SK-N-SH treated with all-trans-retinoic acid at 6 μM for 48 hours (cell line): ENCODE measurements at regions not wholly inside any gene's neighbourhood (a gene's known extent, or its start where the extent isn't known, plus 50 kb on each side); places are given as distances from the start of the nearest gene placed in this dataset.

Experiments used
- ATAC-seq: fragments of 200-7000 bp; cut with Tn5 transposase; 3 replicates; pipeline ENCODE4 v1.9.1; 2020; ENCODE audit warnings: mild to moderate bottlenecking, moderate library complexity
- ARNTL ChIP-seq: fragments of 450-650 bp; formaldehyde crosslinking; IDR thresholded peaks from 2 replicates; pipeline ENCODE4 v1.5.0; 2020; ENCODE audit warnings: low read depth, mild to moderate bottlenecking, moderate library complexity, borderline replicate concordance
- BACH2 ChIP-seq: fragments of 250-450 bp; sonication (Bioruptor Pico); IDR thresholded peaks from 2 replicates; pipeline ENCODE4 v1.9.0; 2021; ENCODE audit warnings: mild to moderate bottlenecking, borderline replicate concordance
- CREB5 ChIP-seq: fragments of 250-450 bp; sonication (Bioruptor Pico); IDR thresholded peaks from 2 replicates; pipeline ENCODE4 v1.5.1; 2020; ENCODE audit warnings: low read depth, mild to moderate bottlenecking, moderate library complexity
- CSDC2 ChIP-seq: fragments of 250-450 bp; sonication (Bioruptor Pico); IDR thresholded peaks from 2 replicates; pipeline ENCODE4 v1.5.0; 2020; ENCODE audit warnings: mild to moderate bottlenecking, moderate library complexity
- ESRRG ChIP-seq: fragments of 250-450 bp; sonication (Bioruptor Pico); IDR thresholded peaks from 2 replicates; pipeline ENCODE4 v1.6.1; 2021; ENCODE audit warnings: mild to moderate bottlenecking
- GLIS3 ChIP-seq: fragments of 250-450 bp; sonication (Bioruptor Pico); IDR thresholded peaks from 2 replicates; pipeline ENCODE4 v1.5.0; 2020; ENCODE audit warnings: mild to moderate bottlenecking, moderate library complexity
- ISL1 ChIP-seq: fragments of 250-450 bp; sonication (Bioruptor Pico); IDR thresholded peaks from 2 replicates; pipeline ENCODE4 v2.1.2; 2022; ENCODE audit warnings: mild to moderate bottlenecking, moderate library complexity
- OSR1 ChIP-seq: fragments of 250-450 bp; sonication (Bioruptor Pico); IDR thresholded peaks from 2 replicates; pipeline ENCODE4 v1.8.0; 2022; ENCODE audit warnings: moderate library complexity, mild to moderate bottlenecking, inconsistent platforms
- PATZ1 ChIP-seq: fragments of 250-450 bp; sonication (Bioruptor Pico); IDR thresholded peaks from 2 replicates; pipeline ENCODE4 v1.8.0; 2020; ENCODE audit warnings: mild to moderate bottlenecking, moderate library complexity, borderline replicate concordance
- POU6F1 ChIP-seq: fragments of 250-450 bp; sonication (Bioruptor Pico); IDR thresholded peaks from 2 replicates; pipeline ENCODE4 v1.8.0; 2021; ENCODE audit warnings: low read depth, mild to moderate bottlenecking, moderate library complexity, borderline replicate concordance
- RARB ChIP-seq: fragments of 250-450 bp; sonication (Bioruptor Pico); IDR thresholded peaks from 2 replicates; pipeline ENCODE4 v1.8.0; 2021; ENCODE audit warnings: mild to moderate bottlenecking, moderate library complexity
- TCF4 ChIP-seq: fragments of 250-450 bp; sonication (Bioruptor Pico); IDR thresholded peaks from 2 replicates; pipeline ENCODE4 v1.8.0; 2021; ENCODE audit warnings: mild to moderate bottlenecking, moderate library complexity, borderline replicate concordance
- TOX ChIP-seq: fragments of 250-450 bp; sonication (Bioruptor Pico); IDR thresholded peaks from 2 replicates; pipeline ENCODE4 v1.8.0; 2021; ENCODE audit warnings: mild to moderate bottlenecking, moderate library complexity, borderline replicate concordance
- ZC3H10 ChIP-seq: fragments of 250-450 bp; sonication (Bioruptor Pico); IDR thresholded peaks from 2 replicates; pipeline ENCODE4 v1.5.1; 2021; ENCODE audit warnings: mild to moderate bottlenecking, moderate library complexity
- ZFP3 ChIP-seq: fragments of 250-450 bp; sonication (Bioruptor Pico); IDR thresholded peaks from 2 replicates; pipeline ENCODE4 v1.5.0; 2020; ENCODE audit warnings: mild to moderate bottlenecking, moderate library complexity
- ZFP30 ChIP-seq: fragments of 450-650 bp; formaldehyde crosslinking; IDR thresholded peaks from 2 replicates; pipeline ENCODE4 v1.5.0; 2022; ENCODE audit warnings: mild to moderate bottlenecking, moderate library complexity
- ZNF565 ChIP-seq: fragments of 450-650 bp; formaldehyde crosslinking; conservative IDR thresholded peaks from 2 replicates; pipeline ENCODE4 v1.5.0; 2020; ENCODE audit warnings: low read depth, mild to moderate bottlenecking, moderate library complexity
- ZNF8 ChIP-seq: fragments of 450-650 bp; formaldehyde crosslinking; IDR thresholded peaks from 2 replicates; pipeline ENCODE4 v1.5.0; 2020; ENCODE audit warnings: mild to moderate bottlenecking, moderate library complexity
- TF ChIP-seq, protein P1 (sequence below): fragments of 250-450 bp; sonication (Bioruptor Pico); IDR thresholded peaks from 2 replicates; pipeline ENCODE4 v1.5.0; 2020; ENCODE audit warnings: mild to moderate bottlenecking, moderate library complexity

- TF ChIP-seq ZFP3 (CRISPR knock-in tag), result no peak
- no peak for TF ChIP-seq ESRRG
- TF ChIP-seq GLIS3 (CRISPR knock-in tag), result no peak
- no peak for TF ChIP-seq POU6F1 (CRISPR knock-in tag)
- no peak for TF ChIP-seq RARB (CRISPR knock-in tag)
- TF ChIP-seq CSDC2, result no peak
- no peak for TF ChIP-seq PATZ1 (CRISPR knock-in tag)
- TF ChIP-seq, protein P1, sequence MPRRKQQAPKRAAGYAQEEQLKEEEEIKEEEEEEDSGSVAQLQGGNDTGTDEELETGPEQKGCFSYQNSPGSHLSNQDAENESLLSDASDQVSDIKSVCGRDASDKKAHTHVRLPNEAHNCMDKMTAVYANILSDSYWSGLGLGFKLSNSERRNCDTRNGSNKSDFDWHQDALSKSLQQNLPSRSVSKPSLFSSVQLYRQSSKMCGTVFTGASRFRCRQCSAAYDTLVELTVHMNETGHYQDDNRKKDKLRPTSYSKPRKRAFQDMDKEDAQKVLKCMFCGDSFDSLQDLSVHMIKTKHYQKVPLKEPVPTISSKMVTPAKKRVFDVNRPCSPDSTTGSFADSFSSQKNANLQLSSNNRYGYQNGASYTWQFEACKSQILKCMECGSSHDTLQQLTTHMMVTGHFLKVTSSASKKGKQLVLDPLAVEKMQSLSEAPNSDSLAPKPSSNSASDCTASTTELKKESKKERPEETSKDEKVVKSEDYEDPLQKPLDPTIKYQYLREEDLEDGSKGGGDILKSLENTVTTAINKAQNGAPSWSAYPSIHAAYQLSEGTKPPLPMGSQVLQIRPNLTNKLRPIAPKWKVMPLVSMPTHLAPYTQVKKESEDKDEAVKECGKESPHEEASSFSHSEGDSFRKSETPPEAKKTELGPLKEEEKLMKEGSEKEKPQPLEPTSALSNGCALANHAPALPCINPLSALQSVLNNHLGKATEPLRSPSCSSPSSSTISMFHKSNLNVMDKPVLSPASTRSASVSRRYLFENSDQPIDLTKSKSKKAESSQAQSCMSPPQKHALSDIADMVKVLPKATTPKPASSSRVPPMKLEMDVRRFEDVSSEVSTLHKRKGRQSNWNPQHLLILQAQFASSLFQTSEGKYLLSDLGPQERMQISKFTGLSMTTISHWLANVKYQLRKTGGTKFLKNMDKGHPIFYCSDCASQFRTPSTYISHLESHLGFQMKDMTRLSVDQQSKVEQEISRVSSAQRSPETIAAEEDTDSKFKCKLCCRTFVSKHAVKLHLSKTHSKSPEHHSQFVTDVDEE (CRISPR knock-in tag), result no peak
- TF ChIP-seq OSR1, result no peak
- TF ChIP-seq ZFP30 (CRISPR knock-in tag), result no peak
- TF ChIP-seq TCF4 (CRISPR knock-in tag), result no peak
- TF ChIP-seq, all 23 proteins: peak for 0
- ATAC-seq, result no peak
These were observed 220.3 kb downstream of the HGF start for GRCh38 chr7:81549484-81550016.

GRCh38 chr7:81534996-81535395, 234.9 kb downstream of the HGF start:
- TF ChIP-seq TCF4 (CRISPR knock-in tag), result no peak
- no peak for TF ChIP-seq POU6F1 (CRISPR knock-in tag)
- TF ChIP-seq ZC3H10 (CRISPR knock-in tag), result no peak
- TF ChIP-seq ZNF565 (CRISPR knock-in tag), result no peak
- TF ChIP-seq ARNTL, result no peak
- TF ChIP-seq ZFP30 (CRISPR knock-in tag), result no peak
- TF ChIP-seq RARB (CRISPR knock-in tag), result no peak
- no peak for TF ChIP-seq BACH2 (CRISPR knock-in tag)
- no peak for TF ChIP-seq ISL1
- no peak for TF ChIP-seq CSDC2
- ATAC-seq, result no peak

- ATAC-seq, result no peak
- TF ChIP-seq ZNF8 (CRISPR knock-in tag) (no peak), PATZ1 (CRISPR knock-in tag) (no peak), ISL1 (no peak)
These were observed 235.4 kb downstream of the HGF start for GRCh38 chr7:81534446-81534845.

- no peak for ATAC-seq
- no peak for TF ChIP-seq CREB5 (CRISPR knock-in tag)
- TF ChIP-seq TOX, result no peak
- no peak for TF ChIP-seq BACH2 (CRISPR knock-in tag)
- no peak for TF ChIP-seq OSR1
- TF ChIP-seq PATZ1 (CRISPR knock-in tag), result no peak
- TF ChIP-seq, protein P1 (CRISPR knock-in tag), result no peak
These were observed 235.9 kb downstream of the HGF start for GRCh38 chr7:81533931-81534330.
